DND-41 (cell line): ENCODE measurements at regions not wholly inside any gene's neighbourhood (a gene's known extent, or its start where the extent isn't known, plus 50 kb on each side); places are given as distances from the start of the nearest gene placed in this dataset.

Experiments used
- CTCF ChIP-seq: IDR thresholded peaks from 2 replicates; pipeline ENCODE4 v1.5.1; 2012; ENCODE audit warnings: borderline replicate concordance, low read length, moderate library complexity, mild to moderate bottlenecking; ENCODE audit not compliant: poor library complexity, severe bottlenecking; ENCODE audit errors: extremely low read depth
- EZH2 ChIP-seq: IDR thresholded peaks from 3 replicates; pipeline ENCODE4 v1.6.1; 2012; ENCODE audit warnings: borderline replicate concordance, low read depth, mild to moderate bottlenecking, moderate library complexity, low read length, inconsistent platforms; ENCODE audit not compliant: severe bottlenecking

GRCh38 chr2:7353571-7353970, 436.4 kb downstream of the RNF144A start:
- TF ChIP-seq EZH2 (no peak), CTCF (no peak)
